Kidney capillary endothelial cell (primary cell): ENCODE measurements at regions not wholly inside any gene's neighbourhood (a gene's known extent, or its start where the extent isn't known, plus 50 kb on each side); places are given as distances from the start of the nearest gene placed in this dataset.
A peak's percentile ranks its signal among the peaks of the same experiment; 100 is the strongest.
"Not testable (repeated sequence)": the region's sequence is repeated elsewhere in the genome, so short reads cannot be mapped to it uniquely, and the experiment has no call there.

ENCODE experiments used
- DNase-seq: peaks from one replicate; pipeline ENCODE4 v3.0.0-alpha.2; 2018; ENCODE audit warnings: low spot score

DNA sequence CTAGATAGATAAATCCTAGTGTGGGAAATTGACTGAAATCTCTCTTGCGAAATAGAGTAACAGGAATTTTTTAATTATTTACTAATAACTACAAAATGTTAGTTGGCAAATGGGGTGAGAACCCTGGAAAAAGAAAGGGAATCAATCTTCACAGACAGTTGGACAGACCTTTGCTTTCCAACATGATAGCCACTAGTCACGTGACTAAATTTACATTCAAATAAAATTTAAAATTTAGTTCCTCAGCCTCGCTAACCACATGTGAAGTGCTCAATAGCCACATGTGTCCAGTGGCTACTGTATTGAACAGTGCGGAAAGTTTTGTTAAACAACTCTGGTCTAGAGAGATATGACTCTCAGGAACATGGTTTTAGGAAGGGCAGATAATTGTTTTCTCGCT is 289.9 kb upstream of the RASA1 start:
- no peak for DNase-seq

DNA sequence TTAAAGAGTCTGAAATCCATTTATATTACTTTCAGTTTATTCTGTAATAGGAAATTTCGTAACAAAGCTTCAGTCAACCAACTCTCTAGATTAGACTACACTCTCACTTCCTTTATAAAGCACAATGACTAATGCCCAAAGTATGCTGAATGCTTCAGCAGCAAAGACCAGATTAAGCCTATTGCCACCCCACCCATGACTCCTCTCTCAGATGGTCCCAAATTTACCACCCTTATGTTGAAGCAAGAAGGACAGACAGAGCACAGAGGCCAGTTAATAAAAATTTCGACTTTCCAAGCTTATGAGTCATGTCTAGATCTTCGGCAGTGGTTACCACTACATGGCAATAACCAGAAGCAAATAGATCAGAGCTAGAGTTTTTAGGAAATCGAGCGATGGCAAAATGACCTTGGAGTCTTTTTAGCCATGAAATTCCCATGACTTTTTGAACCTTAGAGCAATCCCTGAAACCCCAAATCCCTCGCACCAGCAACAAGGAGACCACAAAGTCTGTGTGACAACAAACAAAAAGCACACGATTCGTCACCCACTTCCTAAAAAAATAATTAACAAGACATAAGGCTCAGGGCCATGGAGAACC is 287.8 kb upstream of the RASA1 start:
- peak; percentile 52 for DNase-seq

DNA sequence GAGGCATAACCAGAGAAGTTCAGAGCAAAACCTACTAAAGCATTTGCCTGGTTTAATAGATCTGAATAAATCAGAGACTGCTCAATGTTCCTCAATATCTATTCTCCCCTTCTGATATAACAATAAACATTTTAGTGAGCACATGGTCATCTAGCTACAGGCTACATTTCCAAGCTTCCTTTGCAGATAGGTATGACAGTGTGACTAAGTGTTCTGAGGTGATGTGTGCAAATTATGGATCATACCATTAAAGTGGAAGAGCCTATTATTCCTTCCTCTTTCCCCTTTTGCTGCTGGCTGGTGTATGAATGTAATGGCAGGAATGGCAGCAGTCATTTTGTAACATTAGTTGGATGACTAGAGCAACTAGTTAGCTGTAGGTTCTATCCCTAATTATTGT is 285.8 kb upstream of the RASA1 start:
- DNase-seq, result no peak

DNA sequence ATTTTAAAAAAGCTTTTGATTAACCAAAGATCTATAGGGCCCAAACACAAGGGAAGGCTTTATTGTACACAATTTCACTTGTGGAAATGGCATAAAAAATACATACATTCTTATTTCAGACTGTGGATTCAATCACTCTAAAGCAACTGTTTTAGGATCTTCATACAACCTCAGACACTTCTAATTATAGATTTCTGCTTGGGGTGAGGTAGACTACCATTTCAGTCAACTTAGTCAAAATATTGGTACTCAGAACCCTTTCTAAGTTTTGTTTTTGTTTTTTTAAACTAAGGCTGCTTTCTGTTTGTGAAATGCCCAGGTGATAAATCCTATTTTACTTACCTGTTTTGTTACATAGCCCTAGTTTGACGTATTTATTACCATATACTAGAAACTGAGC is 284.5 kb upstream of the RASA1 start:
- no peak for DNase-seq

DNA sequence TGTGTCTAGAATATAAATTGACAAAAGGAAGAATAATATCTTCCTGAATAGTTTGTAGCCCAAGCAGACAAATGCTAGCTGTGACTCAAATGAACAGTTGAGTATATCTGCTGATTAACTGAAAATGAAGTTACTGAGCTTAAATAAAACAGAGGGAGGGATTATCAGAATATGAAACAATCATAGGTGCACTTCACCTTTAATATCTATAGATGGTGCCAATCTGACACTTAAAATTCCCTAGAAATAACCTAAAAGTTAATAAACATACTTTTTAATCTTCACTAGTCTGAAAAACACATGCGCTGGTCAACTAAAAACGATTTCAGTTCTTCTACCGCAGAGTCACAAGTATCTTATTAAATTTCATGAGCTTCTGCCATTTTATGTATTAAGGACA is 280.8 kb upstream of the RASA1 start:
- no peak for DNase-seq

DNA sequence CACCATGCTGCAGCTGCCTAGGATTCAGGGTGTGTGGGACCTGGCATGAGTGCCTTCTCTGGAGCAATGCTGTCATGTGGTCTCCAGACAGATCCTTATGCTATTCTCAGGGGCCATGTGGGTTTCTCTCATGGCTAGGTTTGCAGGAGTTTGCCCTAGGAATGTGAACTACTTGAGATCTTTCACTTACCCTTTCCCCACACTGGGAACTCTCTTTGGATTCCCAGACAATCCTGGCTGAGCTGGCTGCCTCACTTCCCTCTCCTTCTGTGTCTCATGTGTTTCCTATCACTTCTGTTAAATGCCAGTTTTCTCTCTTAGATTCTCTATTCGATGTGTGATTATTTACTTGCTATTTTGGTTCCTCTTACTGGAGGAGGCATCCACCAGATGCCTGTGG is 270.2 kb upstream of the RASA1 start:
- DNase-seq, result no peak

DNA sequence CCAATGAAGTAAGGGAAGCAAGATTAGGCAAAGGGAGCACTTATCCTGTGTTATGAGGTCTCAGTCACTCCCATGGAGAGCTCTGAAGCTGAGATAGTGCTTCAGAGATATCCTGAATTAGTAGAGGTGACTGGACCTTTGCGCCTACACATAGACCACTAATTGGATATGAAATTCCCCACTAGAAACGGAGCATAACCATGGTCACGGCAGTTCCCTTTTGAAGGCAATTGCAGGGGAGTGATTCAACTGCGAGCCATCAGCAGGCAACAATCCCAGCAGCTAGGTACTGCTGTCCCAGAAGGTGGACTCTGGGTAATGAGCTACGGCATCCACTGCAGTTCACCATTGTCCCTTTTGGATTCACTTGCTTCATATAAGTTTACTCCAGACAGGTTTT is 267.7 kb upstream of the RASA1 start:
- DNase-seq, result no peak

DNA sequence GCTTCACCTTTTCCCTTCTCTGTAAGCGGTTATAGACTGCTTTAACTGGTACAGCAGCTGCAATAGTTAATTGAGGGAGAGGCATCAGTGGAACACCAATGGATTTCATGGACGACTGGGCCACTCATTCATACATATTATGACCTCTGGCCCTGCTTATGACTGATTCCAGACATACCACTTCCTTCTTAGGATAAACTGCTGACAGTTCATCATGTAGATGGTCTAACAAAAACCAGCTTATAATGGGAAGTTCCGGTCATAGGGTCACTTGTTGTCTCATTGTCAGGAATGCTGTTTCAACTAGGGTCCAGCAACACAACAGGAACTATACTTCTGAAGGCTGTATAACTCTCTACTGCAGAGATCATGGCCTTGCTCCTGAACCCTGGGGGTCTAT is 265.2 kb upstream of the RASA1 start:
- peak; percentile 45 for DNase-seq

DNA sequence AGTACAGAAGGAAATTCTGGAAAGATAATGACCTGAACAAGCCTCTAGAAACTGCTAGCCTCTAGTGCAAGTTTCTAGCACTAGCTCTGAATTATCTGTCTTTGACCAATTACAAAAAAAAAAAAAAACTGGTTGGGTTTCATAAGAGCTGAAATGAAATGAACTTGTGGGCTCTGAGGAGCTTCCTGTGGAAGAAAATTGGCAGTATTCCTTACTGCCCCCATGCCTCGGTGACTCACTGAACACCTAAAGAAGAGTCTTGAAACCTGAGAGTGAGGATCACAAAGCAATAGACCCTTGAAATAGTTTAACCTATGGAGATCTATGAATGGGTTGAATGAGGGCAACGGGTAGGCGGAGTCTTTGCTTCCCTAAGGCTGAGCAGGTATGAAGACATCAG is 263.6 kb upstream of the RASA1 start:
- DNase-seq, result no peak

DNA sequence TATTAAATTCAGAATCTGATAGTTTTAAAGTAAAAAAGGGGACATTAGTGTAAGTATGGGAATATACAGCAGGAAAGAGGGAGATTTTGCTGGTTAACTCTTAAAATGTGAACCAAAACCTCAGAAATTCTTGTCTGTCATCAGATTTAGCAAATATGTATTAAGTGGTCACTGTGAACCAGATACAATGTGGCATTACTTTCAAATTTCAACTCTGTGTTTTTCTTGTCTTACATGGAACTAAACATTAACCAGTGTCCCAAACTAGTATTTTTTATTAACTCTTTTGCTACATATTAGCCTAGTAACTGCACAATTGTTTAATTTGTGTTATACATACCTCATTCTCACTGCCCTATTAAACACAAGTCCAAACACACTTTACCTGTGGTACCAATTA is 259.9 kb upstream of the RASA1 start:
- DNase-seq, result no peak

DNA sequence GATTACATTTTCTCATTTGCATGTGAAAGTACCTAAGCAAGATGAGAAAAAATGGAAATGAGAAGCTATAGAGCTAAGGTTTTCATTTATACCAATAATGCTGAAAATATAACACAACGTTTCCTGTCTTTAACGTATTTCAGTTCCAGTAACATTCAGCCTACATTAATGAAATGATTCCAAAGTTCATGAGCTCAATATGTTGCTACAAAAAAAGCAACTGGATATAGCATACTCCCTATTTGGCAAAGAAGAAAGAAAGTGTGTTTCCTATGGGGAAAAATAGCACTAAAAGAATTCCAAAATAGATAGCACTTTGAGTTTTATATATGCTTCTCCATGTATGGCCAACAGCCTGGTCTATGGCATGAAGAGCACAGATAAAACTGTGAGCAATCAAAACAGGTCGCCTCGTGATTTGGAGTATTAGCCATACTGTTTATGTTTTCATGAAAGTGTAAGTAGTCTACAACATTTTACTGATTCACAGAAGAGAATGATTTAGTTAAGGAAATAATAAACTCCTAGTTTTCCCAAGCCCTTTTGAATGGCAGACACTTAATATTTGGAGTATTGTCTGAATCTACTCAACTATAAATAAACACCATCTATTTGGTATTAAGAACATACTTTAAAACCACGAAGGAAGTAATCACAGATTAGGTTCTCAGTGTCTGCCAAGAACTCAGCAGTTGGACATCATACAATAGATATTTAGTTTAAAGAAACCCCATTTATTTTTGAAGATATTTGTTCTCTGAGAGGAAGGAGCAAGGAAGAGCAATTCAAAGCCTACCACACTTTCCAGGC is 258.7 kb upstream of the RASA1 start:
- DNase-seq, result no peak

DNA sequence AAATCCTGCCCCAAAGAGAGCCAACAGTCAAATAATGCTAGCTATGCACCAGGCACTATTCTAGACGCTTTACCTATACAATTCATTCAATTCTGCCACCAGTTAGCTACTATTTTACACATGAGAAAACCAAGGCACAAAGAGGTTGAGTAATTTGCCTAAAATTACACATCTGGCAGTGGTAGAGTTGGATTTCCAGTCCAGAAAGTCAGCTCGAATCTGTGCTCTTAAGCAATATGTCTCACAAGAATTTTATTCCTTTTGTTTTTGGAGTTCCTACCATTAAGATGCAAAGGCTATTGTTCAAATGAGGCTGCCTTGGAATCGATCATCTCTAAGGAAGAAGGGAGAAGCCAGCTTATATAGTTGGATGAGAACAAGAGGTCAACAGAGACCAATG is 256.9 kb upstream of the RASA1 start:
- DNase-seq, result no peak

DNA sequence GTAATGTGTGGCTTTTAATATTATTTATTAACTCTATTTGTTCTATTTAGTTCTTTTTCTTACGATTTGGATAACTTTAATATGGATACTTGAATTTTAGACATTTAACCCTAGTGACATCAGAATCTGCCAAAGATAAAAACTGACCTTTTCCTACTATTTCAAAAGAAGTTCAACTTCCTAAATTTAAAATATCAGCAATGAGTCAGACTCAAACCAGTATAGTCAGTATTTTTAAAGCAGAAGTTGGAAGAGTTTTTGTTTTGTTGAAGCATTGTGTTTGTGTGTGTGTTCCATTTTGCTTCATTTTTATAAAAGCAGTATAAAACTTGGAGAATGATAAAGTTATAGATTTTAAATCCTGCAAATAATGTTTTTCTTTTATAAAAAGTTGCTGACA is 251.8 kb upstream of the RASA1 start:
- no peak for DNase-seq

DNA sequence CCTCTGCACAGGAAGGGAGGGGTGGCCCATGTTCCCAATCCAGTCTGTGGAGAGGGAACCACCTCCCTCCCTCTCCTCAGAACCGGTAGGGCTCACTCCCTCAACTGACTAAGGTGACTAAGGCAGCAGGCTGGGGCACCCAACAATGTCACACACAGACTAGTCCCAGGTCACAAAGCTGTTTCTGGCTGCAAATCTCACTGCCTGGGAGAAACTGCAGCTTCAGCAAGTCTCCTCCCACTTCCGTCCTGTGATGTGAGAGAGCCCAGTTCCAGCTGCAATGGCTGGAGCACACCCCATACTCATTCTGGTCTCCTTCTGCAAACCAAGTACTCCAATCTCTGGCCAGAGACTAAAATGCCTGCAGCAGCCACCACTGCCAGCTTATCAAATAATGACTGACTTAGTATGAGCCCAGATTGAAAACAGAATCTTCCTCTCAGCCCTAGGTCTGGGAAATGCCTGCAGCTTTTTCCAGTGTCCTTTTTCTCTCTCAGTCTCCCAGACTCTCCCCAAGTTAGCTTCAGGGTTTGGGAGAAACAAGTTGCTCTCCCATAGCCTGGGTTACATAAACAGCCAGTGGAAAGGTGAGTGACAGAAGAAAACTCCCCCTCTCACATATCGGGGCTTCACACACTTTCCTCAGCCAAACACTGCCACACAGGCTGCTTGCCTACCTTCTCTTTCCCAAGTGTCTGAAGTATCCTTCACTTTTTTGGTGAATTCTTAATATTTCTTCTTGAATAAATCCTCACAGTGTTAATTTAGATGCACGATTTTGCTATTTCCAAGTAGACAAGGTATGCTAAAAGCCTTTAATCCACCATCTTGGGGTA is 247.4 kb upstream of the RASA1 start:
- peak; percentile 5 for DNase-seq

DNA sequence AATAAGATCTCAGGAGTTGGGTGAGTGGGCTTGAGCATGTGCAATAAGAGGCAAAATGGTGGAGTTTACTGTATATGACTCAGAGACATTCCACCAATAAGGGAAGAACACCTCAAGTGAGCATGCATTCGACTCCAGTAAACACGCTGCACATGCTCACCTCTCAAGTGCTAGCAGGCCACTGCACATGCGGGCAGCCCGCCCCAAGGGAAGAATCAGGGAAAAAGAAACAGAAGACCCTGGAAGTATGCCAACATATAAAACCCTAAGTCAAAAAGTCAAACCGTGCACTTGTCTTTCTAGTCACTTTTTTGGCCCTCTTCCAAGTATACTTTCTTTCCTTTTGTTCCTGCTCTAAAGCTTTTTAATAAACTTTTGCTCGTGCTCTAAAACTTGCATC is 245.3 kb upstream of the RASA1 start:
- DNase-seq, result no peak

DNA sequence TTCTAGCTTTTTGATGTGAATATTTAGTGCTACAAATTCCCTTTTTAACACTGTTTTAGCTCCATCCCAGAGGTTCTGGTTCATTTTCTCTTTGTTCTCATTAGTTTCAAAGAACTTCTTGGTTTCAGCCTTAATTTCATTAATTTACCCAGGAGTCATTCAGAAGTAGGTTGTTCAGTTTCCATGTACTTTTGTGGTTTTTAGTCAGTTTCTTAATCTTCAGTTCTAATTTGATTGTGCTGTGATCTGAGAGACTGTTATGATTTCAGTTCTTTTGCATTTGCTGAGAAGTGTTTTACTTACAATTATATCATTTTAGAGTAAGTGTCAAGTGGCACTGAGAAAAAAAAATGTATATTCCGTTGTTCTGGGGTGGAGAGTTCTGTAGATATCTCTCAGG is 240.1 kb upstream of the RASA1 start:
- no peak for DNase-seq

DNA sequence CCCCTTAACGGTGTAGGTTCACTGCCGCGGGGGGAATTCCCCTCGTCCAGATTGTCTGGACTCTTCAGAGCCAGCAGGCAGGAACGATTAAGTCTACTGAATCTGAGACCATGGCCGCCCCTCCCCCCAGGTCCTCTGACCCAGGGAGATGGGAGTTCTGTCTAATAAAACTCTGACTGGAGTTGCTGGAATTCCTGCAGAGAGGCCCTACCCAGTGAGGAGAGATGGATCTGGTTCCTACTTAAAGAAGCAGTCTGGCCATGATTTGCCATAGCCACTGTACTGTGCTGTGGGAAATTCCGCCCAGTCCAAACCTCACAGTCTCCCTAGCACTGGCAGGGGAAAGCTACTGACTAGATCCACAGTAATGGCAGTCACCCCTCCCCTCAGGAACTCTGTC is 237.7 kb upstream of the RASA1 start:
- DNase-seq, result no peak

DNA sequence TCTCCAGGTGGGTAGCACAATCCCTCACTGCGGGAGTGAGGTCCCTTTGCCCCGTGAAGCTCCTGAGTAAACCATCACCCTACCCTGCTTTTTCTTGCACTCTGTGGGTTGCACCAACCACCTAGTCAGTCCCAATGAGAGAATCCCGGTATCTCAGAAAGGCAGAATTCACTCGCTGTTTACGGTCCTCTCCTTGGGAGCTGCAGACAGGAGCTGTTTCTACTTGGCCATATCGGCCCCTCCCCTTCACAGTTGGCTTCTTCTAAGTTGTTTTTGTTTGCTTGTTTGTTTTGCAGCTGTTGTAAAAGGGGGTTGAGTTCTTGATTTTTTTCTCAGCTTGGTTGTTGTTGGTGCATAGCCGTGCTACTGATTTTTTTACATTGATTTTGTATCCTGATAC is 237.0 kb upstream of the RASA1 start:
- no peak for DNase-seq

DNA sequence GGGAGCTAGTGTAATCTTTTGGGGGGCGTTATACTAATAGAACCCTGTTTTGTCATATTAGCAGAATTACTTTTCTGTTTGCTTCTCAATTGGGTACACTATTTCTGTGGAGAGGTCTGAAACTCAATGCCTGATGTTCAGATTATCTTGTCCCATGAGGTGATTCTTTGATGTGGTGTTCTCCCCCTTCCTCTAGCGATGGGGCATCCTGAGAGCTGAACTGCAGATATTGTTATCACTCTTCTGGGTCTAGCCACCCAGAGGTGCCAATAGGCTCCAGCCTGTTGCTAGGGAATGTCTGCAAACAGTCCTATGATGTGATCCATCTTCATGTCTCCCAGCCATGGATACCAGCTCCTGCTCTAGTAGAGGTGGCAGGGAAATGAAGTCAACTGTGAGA is 233.1 kb upstream of the RASA1 start:
- DNase-seq, result no peak

DNA sequence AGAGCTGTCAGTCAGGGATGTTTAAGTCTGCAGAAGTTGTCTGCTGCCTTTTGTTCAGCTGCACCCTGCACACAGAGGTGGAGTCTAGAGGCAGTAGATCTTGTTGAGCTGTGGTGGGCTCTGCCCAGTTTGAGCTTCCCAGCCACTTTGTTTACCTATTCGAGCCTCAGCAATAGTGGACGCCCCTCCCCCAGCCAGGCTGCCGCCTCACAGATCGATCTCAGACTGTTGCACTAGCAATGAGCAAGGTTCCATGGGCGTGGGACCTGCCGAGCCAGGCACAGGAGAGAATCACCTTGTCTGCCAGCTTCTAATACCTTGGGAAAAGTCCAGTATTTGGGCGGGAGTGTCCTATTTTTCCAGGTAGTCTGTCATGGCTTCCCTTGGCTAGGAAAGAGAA is 225.1 kb upstream of the RASA1 start:
- DNase-seq, result no peak

DNA sequence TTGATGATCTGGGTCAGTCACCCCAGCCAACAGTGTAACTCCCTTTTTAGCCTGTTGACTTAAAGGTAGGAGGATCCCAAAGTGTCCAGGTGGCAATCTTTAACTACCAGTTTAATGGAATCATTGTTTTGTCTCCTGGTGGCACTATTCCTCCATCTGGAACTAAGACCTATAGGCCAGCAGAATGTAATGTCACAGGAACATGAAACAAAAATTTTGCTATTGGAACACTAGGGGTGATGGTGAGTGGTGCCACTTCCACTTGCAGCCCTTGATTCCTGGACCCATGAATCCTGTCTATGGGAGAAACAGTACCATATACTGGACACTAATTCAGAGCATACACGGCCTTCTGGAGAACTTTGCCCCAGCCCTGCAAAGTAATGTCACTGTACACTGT is 219.5 kb upstream of the RASA1 start:
- DNase-seq, result no peak

DNA sequence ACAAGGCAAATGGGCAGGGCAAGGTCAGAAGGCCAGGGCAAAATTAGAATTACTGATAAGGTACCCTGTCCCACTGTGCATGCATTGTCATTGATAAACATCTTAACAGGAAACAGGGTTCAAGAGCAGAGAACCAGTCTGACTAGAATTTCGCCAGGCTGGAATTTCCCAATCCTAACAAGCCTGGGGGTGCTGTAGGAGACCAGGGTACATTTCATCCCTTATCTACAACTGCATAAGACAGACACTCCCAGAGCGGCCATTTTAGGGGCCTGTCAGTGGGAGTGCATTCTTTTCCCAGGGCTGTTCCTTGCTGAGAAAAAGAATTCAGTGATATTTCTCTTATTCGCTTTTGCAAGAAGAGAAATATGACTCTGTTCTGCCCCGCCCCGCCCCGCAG is 218.7 kb upstream of the RASA1 start:
- not testable (repeated sequence) for DNase-seq

DNA sequence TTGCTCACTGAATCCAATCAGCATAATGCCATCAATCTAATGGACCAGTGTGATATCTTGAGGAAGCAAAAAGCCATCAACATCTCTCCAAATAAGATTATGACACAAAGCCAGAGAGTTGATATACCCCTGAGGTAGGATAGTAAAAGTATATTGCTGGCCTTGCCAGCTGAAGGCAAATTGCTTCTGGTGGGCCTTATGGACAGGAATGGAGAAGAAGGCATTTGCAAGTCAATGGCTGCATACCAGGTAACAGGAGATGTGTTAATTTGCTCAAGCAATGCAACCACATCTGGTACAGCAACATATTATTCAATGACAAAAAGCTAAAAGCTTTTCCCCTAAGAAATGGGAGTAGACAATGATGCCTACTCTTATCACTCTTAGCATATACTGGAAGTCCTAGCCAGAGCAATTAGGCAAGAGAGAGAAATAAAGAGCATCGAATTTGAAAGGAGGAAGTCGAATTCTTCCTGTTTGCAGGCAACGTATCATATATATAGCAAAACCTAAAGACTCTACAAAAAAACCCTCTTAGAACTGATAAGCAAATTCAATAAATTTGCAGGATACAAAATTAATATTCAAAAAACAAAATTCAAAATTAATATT is 216.1 kb upstream of the RASA1 start:
- no peak for DNase-seq
